ENCODE measurements at regions not wholly inside any gene's neighbourhood (a gene's known extent, or its start where the extent isn't known, plus 50 kb on each side); places are given as distances from the start of the nearest gene placed in this dataset.

- TF ChIP-seq, protein P1, sequence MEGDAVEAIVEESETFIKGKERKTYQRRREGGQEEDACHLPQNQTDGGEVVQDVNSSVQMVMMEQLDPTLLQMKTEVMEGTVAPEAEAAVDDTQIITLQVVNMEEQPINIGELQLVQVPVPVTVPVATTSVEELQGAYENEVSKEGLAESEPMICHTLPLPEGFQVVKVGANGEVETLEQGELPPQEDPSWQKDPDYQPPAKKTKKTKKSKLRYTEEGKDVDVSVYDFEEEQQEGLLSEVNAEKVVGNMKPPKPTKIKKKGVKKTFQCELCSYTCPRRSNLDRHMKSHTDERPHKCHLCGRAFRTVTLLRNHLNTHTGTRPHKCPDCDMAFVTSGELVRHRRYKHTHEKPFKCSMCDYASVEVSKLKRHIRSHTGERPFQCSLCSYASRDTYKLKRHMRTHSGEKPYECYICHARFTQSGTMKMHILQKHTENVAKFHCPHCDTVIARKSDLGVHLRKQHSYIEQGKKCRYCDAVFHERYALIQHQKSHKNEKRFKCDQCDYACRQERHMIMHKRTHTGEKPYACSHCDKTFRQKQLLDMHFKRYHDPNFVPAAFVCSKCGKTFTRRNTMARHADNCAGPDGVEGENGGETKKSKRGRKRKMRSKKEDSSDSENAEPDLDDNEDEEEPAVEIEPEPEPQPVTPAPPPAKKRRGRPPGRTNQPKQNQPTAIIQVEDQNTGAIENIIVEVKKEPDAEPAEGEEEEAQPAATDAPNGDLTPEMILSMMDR (IDR thresholded peaks at IDR 0.05) = no peak
- TF ChIP-seq POLR2A (IDR thresholded peaks at IDR 0.05) = no peak
These were observed 173.1 kb upstream of the VCX3A start for GRCh38 chrX:6708041-6708440.

Measured in adrenal gland (tissue), 5 donors.